Spleen (tissue), 7 donors: ENCODE measurements at regions not wholly inside any gene's neighbourhood (a gene's known extent, or its start where the extent isn't known, plus 50 kb on each side); places are given as distances from the start of the nearest gene placed in this dataset.

Source experiments
- POLR2A ChIP-seq, 3 donors: fragments of 450-650 bp; IDR thresholded peaks; one replicate each; pipeline ENCODE4 v1.5.1; 2017; ENCODE audit warnings: antibody characterized with exemption in 3 of 3, mild to moderate bottlenecking in 1 of 3
- POLR2AphosphoS5 ChIP-seq, 3 donors: sonication (generic); formaldehyde crosslinking; IDR thresholded peaks; one replicate each; pipeline ENCODE4 v1.5.1; 2017; ENCODE audit warnings: antibody characterized with exemption in 3 of 3
- TF ChIP-seq, protein P1 (sequence below), 11 experiments: fragments of 200-600 bp in 7 of 11; fragments of 450-650 bp in 4 of 11; sonication (generic) in 4 of 11; IDR thresholded peaks in 8 of 11; conservative IDR thresholded peaks in 3 of 11; 1 replicate in 7 of 11; 2 replicates in 4 of 11; pipeline versions ENCODE4 v1.4.0 to v1.8.0; 2016 to 2021; ENCODE audit warnings: antibody characterized with exemption in 11 of 11, inconsistent platforms in 4 of 11, mild to moderate bottlenecking in 1 of 11
- donor health status: DM: no; HTN: no; CAD: no; lungs with moderate emphysema.
- donor health status: DM: no; HTN: no; CAD: no.
- donor health status: DM: no; HTN: no; CAD: no.

DNA sequence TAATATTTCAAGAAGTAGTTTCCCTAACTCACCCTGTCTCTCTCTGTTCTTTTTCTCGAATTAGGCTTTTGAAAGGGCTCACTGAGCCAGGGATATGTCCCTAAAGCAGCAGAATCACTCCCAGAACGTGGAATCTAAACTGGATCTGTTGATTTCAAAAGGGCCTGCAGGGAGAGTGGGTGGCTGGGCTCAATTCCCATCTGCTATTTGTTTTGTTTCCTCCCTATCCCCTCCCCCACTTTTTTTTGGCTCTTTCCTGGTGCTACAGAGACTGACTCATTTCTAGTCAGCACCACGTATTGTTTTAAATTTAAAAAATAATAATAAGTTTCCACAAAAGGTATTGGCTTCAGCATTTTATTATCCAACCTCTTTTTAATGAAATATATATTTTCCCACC is 961.5 kb downstream of the FAM181B start:
- no peak for TF ChIP-seq POLR2AphosphoS5 (IDR thresholded peaks at IDR 0.05)
- TF ChIP-seq, protein P1, sequence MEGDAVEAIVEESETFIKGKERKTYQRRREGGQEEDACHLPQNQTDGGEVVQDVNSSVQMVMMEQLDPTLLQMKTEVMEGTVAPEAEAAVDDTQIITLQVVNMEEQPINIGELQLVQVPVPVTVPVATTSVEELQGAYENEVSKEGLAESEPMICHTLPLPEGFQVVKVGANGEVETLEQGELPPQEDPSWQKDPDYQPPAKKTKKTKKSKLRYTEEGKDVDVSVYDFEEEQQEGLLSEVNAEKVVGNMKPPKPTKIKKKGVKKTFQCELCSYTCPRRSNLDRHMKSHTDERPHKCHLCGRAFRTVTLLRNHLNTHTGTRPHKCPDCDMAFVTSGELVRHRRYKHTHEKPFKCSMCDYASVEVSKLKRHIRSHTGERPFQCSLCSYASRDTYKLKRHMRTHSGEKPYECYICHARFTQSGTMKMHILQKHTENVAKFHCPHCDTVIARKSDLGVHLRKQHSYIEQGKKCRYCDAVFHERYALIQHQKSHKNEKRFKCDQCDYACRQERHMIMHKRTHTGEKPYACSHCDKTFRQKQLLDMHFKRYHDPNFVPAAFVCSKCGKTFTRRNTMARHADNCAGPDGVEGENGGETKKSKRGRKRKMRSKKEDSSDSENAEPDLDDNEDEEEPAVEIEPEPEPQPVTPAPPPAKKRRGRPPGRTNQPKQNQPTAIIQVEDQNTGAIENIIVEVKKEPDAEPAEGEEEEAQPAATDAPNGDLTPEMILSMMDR (IDR thresholded peaks at IDR 0.05 in 8 of 11, conservative IDR thresholded peaks at IDR 0.05 in 3 of 11) = no peak
- TF ChIP-seq POLR2A (IDR thresholded peaks at IDR 0.05) = no peak
